Skin epidermis (tissue), 12 donors: ENCODE measurements at regions not wholly inside any gene's neighbourhood (a gene's known extent, or its start where the extent isn't known, plus 50 kb on each side); places are given as distances from the start of the nearest gene placed in this dataset.

Experiments used
- H3K27ac ChIP-seq, 21 experiments: fragments of 200-600 bp; sonication (generic) in 11 of 21; one replicate each; pipeline ENCODE4 v1.5.0; 2020; ENCODE audit warnings: mild to moderate bottlenecking in 3 of 21, inconsistent platforms in 2 of 21, moderate library complexity in 2 of 21
- H3K4me3 ChIP-seq, 7 experiments: fragments of 200-600 bp; sonication (generic) in 2 of 7; one replicate each; pipeline ENCODE4 v1.5.0; 2020; ENCODE audit warnings: inconsistent platforms in 2 of 7, mild to moderate bottlenecking in 2 of 7, moderate library complexity in 1 of 7

DNA sequence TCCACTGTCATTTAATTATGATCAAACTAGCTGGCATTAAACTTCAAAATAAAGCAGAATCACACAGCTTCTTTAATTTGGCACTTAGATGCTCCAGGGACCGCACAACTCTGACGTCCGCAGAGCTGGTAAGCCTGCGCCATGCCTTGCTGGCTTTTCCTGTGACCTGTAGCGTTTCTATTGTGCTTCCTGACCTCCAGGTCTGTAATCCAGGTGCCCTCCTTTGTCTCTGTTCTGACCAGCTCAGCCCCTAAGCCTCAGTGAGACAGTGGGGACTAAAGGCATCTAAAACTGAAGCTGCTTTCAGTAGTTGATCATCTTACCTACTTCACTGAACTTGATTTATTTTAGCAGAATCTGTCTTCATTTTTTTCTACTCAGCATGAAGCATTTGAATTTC is 249.7 kb upstream of the RGPD4 start:
- Histone ChIP-seq H3K27ac (no peak overlapping the region), H3K4me3 (no peak overlapping the region)

DNA sequence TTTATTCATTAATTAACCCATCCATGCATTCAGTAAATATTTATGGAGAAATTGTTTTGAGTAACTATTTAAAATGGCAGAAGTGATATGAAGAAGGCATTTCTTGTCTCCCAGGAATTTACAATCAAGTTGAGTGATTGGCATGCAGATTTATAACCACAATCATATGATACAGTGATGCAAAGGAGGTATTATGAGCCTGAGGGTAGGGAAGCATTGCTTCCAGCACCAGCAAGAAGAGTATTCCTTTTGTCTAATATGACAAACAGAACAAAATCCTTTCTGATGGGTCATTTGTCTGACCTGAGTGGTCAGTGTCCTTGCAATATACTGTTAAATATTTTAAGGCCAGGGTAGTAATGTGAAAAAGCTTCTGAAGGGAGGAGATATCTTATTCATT is 244.2 kb upstream of the RGPD4 start:
- Histone ChIP-seq H3K27ac (no peak overlapping the region), H3K4me3 (no peak overlapping the region)

DNA sequence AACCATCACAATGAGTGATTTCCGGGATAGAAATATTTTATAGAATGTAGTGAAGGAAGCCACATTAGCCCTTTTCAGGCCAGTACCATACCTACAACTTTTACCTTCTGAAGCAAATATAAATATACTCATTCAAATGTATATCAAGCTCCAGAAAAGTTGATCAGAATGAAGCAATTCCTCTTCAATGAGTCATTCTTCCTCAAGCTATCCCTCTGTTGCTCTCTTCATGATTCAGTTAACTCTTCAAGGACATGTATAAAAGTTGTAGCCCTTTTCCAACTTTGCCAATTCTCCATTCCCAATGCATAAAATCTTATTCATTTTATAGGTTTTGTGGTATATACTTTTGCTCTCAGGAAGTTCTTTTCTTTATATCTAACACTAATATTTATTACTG is 242.1 kb upstream of the RGPD4 start:
- Histone ChIP-seq H3K4me3 (no peak overlapping the region), H3K27ac (no peak overlapping the region)

DNA sequence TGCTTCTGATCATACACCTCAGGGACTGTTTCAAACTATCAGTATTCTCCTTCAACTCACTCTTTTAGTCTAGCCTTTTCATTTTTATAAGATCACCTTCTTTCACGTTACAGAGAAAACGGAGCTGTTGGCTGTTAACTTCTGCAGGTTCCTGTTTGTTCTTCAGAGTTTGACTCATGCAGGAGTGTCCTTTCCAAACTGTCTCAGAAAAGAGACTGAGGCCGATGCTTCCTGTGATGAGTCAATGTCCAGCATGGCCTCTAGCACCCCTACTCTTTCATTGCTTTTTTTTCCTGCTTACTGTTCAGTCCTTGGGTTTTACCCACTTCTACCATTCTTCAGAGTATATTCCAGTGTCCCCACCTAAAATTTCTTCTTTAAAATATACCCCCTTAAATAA is 240.8 kb upstream of the RGPD4 start:
- H3K27ac ChIP-seq: no peak overlapping the region
- H3K4me3 ChIP-seq: no peak overlapping the region

DNA sequence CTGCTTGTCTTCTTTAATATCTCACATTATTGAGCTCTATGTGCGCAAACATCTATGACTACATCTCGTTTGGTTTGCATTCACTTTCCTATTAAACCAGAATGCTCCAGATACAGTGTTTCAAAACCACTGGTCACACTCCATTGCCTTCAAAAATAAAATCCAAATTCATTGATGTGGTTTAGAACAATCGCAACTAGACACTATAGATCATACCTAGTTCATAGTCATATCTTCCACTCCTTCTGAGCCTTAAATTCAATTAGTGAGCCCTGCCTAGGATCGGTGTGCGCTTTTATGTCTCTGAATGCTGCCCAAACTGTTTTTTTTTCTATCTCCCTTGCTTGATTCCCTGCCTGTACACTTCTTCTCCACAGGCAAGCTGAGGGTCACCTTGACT is 238.5 kb upstream of the RGPD4 start:
- Histone ChIP-seq H3K4me3 (no peak overlapping the region), H3K27ac (no peak overlapping the region)

DNA sequence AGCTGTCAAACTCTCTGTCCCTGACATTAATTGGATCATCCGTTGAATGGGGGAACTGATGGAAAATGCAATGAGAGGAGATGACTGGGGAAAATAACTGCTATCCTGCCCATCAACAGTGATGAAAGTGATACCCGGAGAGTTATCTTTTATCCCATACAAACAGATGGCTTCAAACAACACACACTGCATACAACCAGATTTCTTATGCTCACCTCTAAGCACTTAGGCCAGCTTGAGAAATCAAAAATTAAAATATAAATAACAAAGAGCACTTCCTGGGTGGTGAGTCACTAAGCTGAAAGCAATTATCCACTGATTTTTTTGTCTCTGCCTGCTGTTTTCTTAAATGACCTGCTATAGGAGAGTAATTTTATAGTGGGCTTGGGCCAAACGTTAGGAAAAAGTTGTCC is 237.6 kb upstream of the RGPD4 start:
- no peak overlapping the region for H3K4me3 ChIP-seq

DNA sequence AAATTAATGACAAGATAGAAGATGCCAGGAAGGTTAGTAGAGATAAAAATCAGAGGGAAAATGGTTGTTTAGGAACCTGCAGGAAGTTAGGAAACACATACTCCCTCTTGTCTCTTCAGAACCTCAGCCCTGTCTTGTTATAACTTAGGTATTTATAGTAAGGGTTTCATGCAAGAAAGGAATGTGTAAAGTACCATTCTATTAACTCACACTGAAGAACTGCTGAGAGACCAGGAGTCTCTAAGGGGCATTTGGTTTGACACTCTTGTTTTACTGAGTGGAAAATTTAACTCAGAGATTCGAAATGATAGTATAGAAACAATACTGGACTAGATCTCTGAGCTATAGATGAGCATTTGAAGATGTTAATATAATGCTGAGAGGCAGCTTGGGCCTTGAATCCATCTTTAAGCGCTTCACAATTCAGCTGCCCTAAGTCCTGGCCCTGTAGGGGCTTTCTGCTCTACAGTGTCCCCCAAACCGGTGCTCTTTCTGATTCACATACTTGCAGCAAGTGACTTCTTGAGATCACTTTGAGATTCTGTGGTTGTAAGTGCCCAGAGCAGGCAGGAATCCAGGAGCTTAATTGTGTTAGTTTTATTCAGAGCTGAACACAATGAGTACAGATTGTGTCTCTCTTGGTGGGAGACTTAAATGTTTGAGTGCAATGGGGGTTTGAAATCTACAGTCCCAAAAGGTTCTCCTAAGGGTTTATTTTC is 235.0 kb upstream of the RGPD4 start:
- Histone ChIP-seq H3K27ac (no peak overlapping the region), H3K4me3 (no peak overlapping the region)

More for the DNA sequence above, 237.6 kb upstream of the RGPD4 start:
- H3K27ac ChIP-seq: no peak overlapping the region

DNA sequence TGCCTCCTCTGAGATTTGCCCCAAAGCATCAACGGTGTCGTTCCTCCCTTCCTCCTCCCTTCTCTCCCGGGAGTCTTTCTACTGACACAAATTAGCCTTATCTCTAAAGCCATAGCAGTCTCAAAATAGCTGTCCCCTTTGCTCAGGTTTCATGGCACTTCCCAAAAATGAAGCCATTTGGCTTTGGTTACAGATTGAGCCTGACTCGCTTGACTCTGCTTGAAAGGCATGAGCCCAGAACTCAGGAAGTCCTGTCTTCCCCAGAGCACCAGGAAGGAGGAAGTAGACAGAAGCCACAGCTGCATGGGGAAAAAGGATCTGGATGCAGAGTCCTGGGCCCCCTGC is 234.4 kb upstream of the RGPD4 start:
- Histone ChIP-seq H3K27ac (no peak overlapping the region), H3K4me3 (no peak overlapping the region)

DNA sequence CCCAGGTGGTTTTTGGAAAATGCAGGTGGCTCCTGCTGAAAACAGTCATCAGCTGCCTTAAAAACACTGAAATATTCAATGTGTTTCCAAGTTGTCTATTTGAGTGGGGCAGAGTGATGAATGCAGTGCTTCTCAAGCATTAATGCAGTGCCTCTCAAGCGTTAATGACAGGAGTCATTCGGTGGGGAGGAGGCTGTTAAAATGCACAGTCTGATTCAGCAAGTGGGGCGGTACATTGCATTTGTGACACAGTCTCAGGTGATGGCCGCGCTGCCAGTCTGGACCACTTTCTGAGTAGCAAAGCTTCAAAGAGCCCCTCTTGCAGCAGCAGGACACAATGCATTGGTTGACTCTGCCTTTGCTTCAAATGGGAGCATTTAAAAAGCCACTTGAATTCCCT is 231.4 kb upstream of the RGPD4 start:
- no peak overlapping the region for H3K4me3 ChIP-seq
- no peak overlapping the region for H3K27ac ChIP-seq

DNA sequence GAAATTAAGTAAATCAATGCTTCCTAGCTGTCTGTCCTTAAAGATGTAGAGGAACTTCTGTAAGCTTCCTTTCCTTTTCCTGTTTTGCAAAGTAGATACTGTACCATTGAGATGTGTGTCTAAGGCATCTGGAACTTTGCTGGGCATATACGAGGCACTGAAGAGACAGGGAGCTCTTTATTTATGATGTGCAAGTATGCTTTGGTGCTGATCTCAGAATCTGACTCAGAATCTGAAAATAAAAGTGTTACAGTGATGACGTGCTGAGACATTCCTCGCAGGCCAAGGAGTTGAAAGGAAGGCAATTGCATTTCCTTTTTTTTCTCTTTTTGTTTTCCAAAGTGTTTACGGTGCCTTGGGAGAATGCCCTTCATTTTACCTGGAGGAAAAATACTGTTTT is 230.9 kb upstream of the RGPD4 start:
- Histone ChIP-seq H3K4me3 (no peak overlapping the region), H3K27ac (no peak overlapping the region)

DNA sequence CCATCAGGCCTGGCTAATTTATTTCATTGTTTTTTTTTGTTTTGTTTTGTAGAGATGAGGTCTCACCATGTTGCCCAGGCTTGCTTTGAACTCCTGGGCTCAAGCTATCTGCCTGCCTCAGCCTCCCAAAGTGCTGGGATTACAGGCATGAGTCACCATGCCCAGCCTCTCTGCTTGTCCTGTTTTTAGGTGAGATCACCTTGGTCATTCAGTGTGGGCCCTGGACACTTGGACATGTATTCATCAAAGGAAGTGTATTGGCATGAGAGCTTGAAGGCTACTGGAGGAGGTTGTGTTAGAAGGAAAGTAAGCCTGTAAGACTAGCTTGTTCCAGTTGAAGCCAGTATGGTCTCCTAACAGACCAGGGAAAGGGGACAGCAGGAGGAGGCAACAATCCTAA is 229.2 kb upstream of the RGPD4 start:
- no peak overlapping the region for H3K27ac ChIP-seq
- no peak overlapping the region for H3K4me3 ChIP-seq

DNA sequence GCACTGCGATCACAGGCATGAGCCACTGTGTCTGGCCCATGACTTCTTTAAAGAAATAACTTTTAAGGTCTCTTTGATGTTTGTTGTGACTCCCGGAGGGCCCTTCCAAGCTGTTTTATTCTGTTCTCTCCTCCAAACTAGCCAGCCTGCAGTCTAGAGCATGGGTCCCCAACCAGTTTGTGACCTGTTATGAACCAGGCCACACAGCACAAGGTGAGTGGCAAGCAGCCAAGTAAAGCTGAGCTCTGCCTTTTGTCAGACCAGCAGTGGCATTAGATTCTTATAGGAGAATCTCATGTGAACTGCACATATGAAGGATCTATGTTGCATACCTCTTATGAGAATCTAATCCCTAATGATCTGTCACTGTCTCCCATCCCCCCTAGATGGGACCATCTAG is 223.9 kb upstream of the RGPD4 start:
- Histone ChIP-seq H3K27ac (no peak overlapping the region), H3K4me3 (no peak overlapping the region)

DNA sequence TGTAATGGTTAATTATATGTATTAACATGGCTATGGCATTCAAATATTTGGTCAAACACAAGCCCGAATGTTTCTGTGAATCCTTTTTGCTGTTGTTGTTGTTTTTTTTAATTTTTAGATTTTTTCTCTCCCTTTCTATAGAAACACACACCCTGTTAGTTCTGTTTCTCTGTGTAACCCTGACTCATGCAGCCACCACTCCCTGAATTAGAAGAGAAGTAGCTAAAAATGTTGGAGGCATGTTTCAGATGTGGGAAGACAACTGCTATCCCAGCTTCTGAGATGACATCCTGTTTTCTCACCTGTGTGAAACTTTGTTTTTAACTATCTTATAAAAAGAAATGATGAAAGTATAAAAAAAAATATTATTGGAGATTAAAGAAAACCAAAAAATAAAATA is 219.6 kb upstream of the RGPD4 start:
- Histone ChIP-seq H3K4me3 (no peak overlapping the region), H3K27ac (no peak overlapping the region)

DNA sequence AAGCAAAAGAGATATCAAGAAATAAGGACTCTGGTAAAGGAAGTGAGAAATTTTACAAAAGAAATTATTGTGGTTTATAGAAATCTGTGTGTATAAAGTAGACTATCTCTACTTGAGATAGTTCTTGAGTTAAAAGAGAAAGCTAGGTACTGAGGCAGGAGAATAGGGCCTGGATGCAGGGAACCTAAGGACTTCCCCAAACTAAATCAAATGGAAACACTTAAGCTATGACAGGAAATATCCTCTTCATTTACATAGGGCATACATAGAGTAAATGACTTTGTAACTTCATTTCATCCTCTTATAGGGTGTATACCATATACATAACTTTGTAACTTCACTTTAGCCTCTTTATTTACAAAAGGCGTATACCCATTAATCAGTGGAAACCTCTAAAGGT is 219.2 kb upstream of the RGPD4 start:
- H3K4me3 ChIP-seq: no peak overlapping the region
- H3K27ac ChIP-seq: no peak overlapping the region

DNA sequence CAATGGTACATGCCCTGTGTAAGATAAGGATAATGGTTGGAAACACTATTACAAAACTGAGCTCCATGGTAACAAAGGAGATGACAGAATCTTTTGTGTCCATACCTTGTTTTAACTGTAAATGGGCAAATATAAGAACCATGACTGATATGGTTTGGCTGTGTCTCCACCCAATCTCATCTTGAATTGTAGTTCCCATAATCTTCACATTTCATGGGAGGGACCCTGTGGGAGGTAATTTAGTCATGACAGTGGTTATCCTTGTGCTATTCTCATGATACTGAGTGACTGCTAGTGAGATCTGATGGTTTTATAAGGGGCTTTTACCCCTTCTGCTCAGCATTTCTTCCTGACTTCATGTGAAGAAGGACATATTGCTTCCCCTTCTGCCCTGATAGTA is 211.7 kb upstream of the RGPD4 start:
- H3K4me3 ChIP-seq: no peak overlapping the region
- no peak overlapping the region for H3K27ac ChIP-seq

DNA sequence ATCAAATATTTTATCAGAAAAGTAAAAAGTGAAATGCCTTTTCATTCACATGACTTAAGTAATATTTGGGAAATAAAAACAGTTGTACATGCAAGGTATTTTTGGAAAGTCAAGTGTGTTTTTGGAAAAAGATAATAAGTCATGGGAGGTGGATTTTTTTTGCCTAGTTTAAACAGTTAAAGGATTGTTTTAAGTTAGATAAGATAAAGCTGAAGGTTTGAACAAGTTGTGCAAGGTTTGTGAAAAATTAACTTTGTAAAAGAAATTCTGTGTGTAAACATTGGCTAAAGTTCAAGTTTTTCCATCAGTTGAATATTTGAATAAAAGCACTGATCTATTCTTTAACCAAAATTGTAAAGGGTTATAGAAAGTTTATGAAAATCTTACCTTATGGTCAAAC is 207.9 kb upstream of the RGPD4 start:
- no peak overlapping the region for H3K4me3 ChIP-seq
- H3K27ac ChIP-seq: no peak overlapping the region

DNA sequence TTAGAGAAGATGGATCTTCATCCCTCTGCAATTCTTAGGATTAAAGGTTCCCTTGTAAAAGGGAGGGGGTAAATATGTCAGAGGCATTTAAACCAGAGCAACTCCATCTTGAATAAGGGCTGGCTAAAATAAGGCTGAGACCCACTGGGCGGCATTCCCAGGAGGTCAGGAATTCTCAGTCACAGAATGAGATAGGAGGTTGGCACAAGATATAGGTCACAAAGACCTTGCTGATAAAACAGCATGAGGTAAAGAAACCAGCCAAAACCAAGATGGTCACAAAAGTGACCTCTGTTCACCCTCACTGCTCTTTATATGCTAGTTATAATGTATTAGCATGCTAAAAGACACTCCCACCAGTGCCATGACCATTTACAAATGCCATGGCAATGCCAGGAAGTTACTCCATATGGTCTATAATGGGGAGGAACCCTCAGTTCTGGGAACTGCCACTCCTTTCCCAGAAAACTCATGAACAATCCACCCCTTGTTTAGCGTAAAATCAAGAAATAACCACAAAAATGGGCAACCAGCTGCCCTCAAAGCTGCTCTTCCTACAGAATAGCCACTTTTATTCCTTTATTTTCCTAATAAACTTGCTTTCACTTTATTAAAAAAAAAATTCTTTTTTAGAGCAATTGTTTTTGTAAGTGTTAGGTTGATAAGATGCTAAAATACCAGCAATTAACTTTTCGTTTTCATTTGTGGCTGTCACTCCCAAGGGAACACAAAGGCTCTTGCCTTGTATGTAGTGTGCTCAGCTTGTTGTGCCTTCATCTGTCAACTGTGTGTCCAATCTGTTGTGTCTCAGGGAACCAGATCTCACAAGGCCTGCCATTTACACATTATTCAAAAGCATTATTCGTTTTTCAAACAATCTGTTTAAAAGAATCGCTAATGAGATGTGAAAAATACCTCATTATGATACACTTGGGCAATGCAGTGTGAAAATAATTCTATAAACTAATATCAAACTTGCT is 205.2 kb upstream of the RGPD4 start:
- Histone ChIP-seq H3K27ac (no peak overlapping the region), H3K4me3 (no peak overlapping the region)

DNA sequence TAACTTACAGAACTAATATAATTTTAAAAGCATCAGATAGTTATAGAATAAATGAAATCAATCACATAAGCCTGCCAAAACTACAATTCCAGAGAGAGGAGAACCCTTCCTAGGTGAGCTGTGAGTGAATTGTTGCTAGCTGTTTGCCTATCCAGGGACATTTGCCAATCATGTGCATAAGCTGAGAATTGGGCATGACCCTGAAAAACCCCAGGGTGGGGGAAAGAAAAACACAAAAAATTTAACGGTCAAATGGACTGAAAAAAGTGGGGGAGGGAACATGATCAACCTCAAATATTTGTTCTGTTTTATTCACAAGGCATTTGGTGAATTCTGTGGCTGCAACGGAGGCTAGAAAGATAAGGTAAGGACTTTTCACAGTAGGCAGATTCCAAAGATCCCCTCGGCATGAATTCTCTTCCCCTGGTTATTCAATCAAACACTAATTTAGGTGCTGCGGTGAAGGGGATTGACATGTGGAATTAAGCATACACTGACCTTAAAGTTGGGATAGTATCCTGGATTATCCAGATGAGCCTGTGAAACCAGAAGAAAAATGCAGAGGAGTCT is 203.9 kb upstream of the RGPD4 start:
- Histone ChIP-seq H3K4me3 (no peak overlapping the region), H3K27ac (no peak overlapping the region)

DNA sequence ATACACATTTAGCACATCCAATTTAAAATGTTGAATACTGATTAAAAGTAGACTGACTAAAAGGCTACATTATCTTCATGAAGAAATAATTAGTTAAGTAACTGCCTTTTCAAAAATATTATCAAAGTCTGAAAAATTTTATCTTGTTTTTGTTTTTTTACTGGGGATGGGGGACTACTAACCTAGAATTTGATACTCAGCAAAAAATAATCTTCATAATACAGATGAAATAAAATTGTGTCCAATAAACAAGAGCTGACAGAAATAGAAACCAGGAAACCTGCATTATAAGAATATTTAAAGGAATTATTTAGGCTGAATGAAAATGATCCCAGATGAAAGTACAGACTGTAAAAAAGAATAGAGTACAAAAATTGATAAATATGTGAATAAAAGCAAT is 200.7 kb upstream of the RGPD4 start:
- H3K4me3 ChIP-seq: no peak overlapping the region
- no peak overlapping the region for H3K27ac ChIP-seq

DNA sequence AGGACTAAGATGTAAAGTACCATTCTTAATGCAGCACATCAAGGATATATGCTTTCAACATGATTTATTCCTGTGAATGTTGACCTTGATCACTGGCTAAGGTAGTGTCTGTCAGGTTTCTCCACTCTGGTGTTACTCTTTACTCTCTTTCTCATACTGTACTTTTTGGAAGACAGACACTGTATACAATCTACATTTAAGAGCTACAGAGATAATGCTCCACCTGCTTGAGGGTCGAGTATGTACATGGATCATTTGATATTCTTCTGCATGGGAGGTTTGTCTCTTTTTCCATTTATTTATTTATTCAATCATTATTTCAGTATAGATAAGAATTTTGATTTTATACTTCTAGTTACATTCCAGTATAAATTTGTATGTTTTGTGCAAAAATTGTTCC is 199.5 kb upstream of the RGPD4 start:
- no peak overlapping the region for H3K4me3 ChIP-seq
- H3K27ac ChIP-seq: no peak overlapping the region

DNA sequence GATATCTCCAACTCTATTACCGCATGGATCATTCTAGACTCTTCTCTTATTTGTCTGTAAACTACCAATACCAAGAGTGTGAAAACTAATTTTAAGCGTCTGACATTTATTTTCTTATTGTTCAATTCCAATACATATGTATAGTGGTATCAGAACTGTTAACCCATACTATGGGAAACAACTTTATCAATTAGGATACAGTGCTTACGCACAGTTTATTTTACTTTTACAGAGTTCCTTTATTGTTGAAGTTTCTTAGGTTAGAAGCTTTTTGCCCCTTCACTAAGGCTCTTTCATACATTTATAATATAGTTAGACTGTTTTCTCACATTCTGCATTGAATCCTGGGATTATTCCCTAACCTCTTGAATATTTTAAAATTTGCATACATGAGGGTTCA is 198.8 kb upstream of the RGPD4 start:
- Histone ChIP-seq H3K4me3 (no peak overlapping the region), H3K27ac (no peak overlapping the region)
